ENCODE measurements at regions not wholly inside any gene's neighbourhood (a gene's known extent, or its start where the extent isn't known, plus 50 kb on each side); places are given as distances from the start of the nearest gene placed in this dataset.

- TF ChIP-seq POLR2A (IDR thresholded peaks at IDR 0.05) = no peak
- TF ChIP-seq CTCF (IDR thresholded peaks at IDR 0.05) = no peak
Observed at GRCh38 chr12:111283521-111283920, 85.4 kb downstream of the PHETA1 start.

Data from breast epithelium (tissue), 3 donors.